ENCODE measurements at regions not wholly inside any gene's neighbourhood (a gene's known extent, or its start where the extent isn't known, plus 50 kb on each side); places are given as distances from the start of the nearest gene placed in this dataset.

- no peak for DNase-seq
- Histone ChIP-seq H3K9me3 (ENCODE audit: control insufficient read depth, low read length) (no peaks in the 10 kb centered on the region), H3K27me3 (ENCODE audit: control insufficient read depth, insufficient read depth) (no peaks in the 10 kb centered on the region), H3K4me3 (ENCODE audit: low read length) (no peak overlapping the region), H3K4me1 (ENCODE audit: control insufficient read depth, insufficient read depth, low read length) (no peaks in the 10 kb centered on the region), H3K27ac (ENCODE audit: low read length) (no peak overlapping the region)
- 41% methylated on average over 16 of the region's 16 CpGs for WGBS
- peak; percentile 57 for ATAC-seq
- intact Hi-C loops (cut with DNase I) = no loop called here
These were observed 1638.3 kb downstream of the MRPL39 start for GRCh38 chr21:23968722-23969647.

- Histone ChIP-seq H3K27me3 (ENCODE audit: control insufficient read depth, insufficient read depth) (no peaks in the 10 kb centered on the region), H3K4me3 (ENCODE audit: low read length) (no peak overlapping the region), H3K9me3 (ENCODE audit: control insufficient read depth, low read length) (no peaks in the 10 kb centered on the region), H3K4me1 (ENCODE audit: control insufficient read depth, insufficient read depth, low read length) (no peaks in the 10 kb centered on the region), H3K27ac (ENCODE audit: low read length) (no peak overlapping the region)
- intact Hi-C loops (cut with DNase I) = no loop called here
- ATAC-seq (no peak), DNase-seq (no peak)
- WGBS = 71% methylated on average over 6 of the region's 6 CpGs
These were observed 1639.3 kb downstream of the MRPL39 start for GRCh38 chr21:23968008-23968407.

GRCh38 chr21:23963454-23963853, 1643.8 kb downstream of the MRPL39 start:
- no peak overlapping the region for H3K4me3 ChIP-seq (ENCODE audit: low read length)
- no peaks in the 10 kb centered on the region for H3K9me3 ChIP-seq (ENCODE audit: control insufficient read depth, low read length)
- H3K4me1 ChIP-seq (ENCODE audit: control insufficient read depth, insufficient read depth, low read length) = no peaks in the 10 kb centered on the region
- H3K27me3 ChIP-seq (ENCODE audit: control insufficient read depth, insufficient read depth) = no peaks in the 10 kb centered on the region
- WGBS = 52% methylated on average over 2 of the region's 2 CpGs
- no peak for ATAC-seq
- no peak overlapping the region for H3K27ac ChIP-seq (ENCODE audit: low read length)
- no peak for DNase-seq
- intact Hi-C loops (cut with DNase I) = no loop called here

GRCh38 chr21:23960769-23961168, 1646.5 kb downstream of the MRPL39 start:
- ATAC-seq (no peak), DNase-seq (no peak)
- intact Hi-C loops (cut with DNase I) = no loop called here
- H3K4me1 ChIP-seq (ENCODE audit: control insufficient read depth, insufficient read depth, low read length) = no peaks in the 10 kb centered on the region
- H3K9me3 ChIP-seq (ENCODE audit: control insufficient read depth, low read length) = no peaks in the 10 kb centered on the region
- WGBS = 80% methylated on average over 2 of the region's 2 CpGs
- H3K4me3 ChIP-seq (ENCODE audit: low read length) = no peak overlapping the region
- H3K27me3 ChIP-seq (ENCODE audit: control insufficient read depth, insufficient read depth) = no peaks in the 10 kb centered on the region
- H3K27ac ChIP-seq (ENCODE audit: low read length) = no peak overlapping the region

GRCh38 chr21:23955135-23955843, 1652.0 kb downstream of the MRPL39 start:
- DNase-seq (no peak), ATAC-seq (no peak)
- H3K27me3 ChIP-seq (ENCODE audit: control insufficient read depth, insufficient read depth) = no peaks in the 10 kb centered on the region
- WGBS = 67% methylated on average over 5 of the region's 5 CpGs
- H3K4me1 ChIP-seq (ENCODE audit: control insufficient read depth, insufficient read depth, low read length) = no peaks in the 10 kb centered on the region
- H3K9me3 ChIP-seq (ENCODE audit: control insufficient read depth, low read length) = no peaks in the 10 kb centered on the region
- H3K27ac ChIP-seq (ENCODE audit: low read length) = no peak overlapping the region
- no peak overlapping the region for H3K4me3 ChIP-seq (ENCODE audit: low read length)
- intact Hi-C loops (cut with DNase I) = no loop called here

- DNase-seq (no peak), ATAC-seq (no peak)
- Histone ChIP-seq H3K4me3 (ENCODE audit: low read length) (no peak overlapping the region), H3K27me3 (ENCODE audit: control insufficient read depth, insufficient read depth) (no peaks in the 10 kb centered on the region), H3K9me3 (ENCODE audit: control insufficient read depth, low read length) (no peaks in the 10 kb centered on the region), H3K27ac (ENCODE audit: low read length) (no peak overlapping the region), H3K4me1 (ENCODE audit: control insufficient read depth, insufficient read depth, low read length) (no peaks in the 10 kb centered on the region)
- intact Hi-C loops (cut with DNase I) = no loop called here
These were observed 1655.0 kb downstream of the MRPL39 start for GRCh38 chr21:23952269-23952668.

- Histone ChIP-seq H3K27ac (ENCODE audit: low read length) (no peak overlapping the region), H3K4me3 (ENCODE audit: low read length) (no peak overlapping the region), H3K4me1 (ENCODE audit: control insufficient read depth, insufficient read depth, low read length) (no peaks in the 10 kb centered on the region), H3K27me3 (ENCODE audit: control insufficient read depth, insufficient read depth) (no peaks in the 10 kb centered on the region), H3K9me3 (ENCODE audit: control insufficient read depth, low read length) (no peaks in the 10 kb centered on the region)
- DNase-seq = no peak
- intact Hi-C loops (cut with DNase I) = no loop called here
- no peak for ATAC-seq
These were observed 1656.0 kb downstream of the MRPL39 start for GRCh38 chr21:23951251-23951650.

- H3K4me1 ChIP-seq (ENCODE audit: control insufficient read depth, insufficient read depth, low read length) = no peaks in the 10 kb centered on the region
- no peak for ATAC-seq
- no peak overlapping the region for H3K27ac ChIP-seq (ENCODE audit: low read length)
- H3K27me3 ChIP-seq (ENCODE audit: control insufficient read depth, insufficient read depth) = no peaks in the 10 kb centered on the region
- no peaks in the 10 kb centered on the region for H3K9me3 ChIP-seq (ENCODE audit: control insufficient read depth, low read length)
- no peak for DNase-seq
- no peak overlapping the region for H3K4me3 ChIP-seq (ENCODE audit: low read length)
- intact Hi-C loops (cut with DNase I) = no loop called here
- WGBS = 78% methylated on average over 2 of the region's 2 CpGs
These were observed 1656.9 kb downstream of the MRPL39 start for GRCh38 chr21:23950344-23950743.

- H3K27ac ChIP-seq (ENCODE audit: low read length) = no peak overlapping the region
- intact Hi-C loops (cut with DNase I) = no loop called here
- H3K27me3 ChIP-seq (ENCODE audit: control insufficient read depth, insufficient read depth) = no peaks in the 10 kb centered on the region
- H3K4me1 ChIP-seq (ENCODE audit: control insufficient read depth, insufficient read depth, low read length) = no peaks in the 10 kb centered on the region
- no peaks in the 10 kb centered on the region for H3K9me3 ChIP-seq (ENCODE audit: control insufficient read depth, low read length)
- no peak for DNase-seq
- ATAC-seq = no peak
- no peak overlapping the region for H3K4me3 ChIP-seq (ENCODE audit: low read length)
- 80% methylated on average over 2 of the region's 2 CpGs for WGBS
These were observed 1657.8 kb downstream of the MRPL39 start for GRCh38 chr21:23949493-23949892.

GRCh38 chr21:23939369-23940065, 1667.8 kb downstream of the MRPL39 start:
- H3K27ac ChIP-seq (ENCODE audit: low read length) = no peak overlapping the region
- DNase-seq (no peak), ATAC-seq (no peak)
- no peak overlapping the region for H3K4me3 ChIP-seq (ENCODE audit: low read length)
- H3K9me3 ChIP-seq (ENCODE audit: control insufficient read depth, low read length) = no peaks in the 10 kb centered on the region
- intact Hi-C loops (cut with DNase I) = no loop called here
- no peaks in the 10 kb centered on the region for H3K4me1 ChIP-seq (ENCODE audit: control insufficient read depth, insufficient read depth, low read length)
- H3K27me3 ChIP-seq (ENCODE audit: control insufficient read depth, insufficient read depth) = no peaks in the 10 kb centered on the region
- 77% methylated on average over 3 of the region's 3 CpGs for WGBS

- H3K27ac ChIP-seq (ENCODE audit: low read length) = no peak overlapping the region
- no peak for ATAC-seq
- 80% methylated on average over 2 of the region's 2 CpGs for WGBS
These were observed 1670.3 kb downstream of the MRPL39 start for GRCh38 chr21:23936991-23937390.

More at GRCh38 chr21:23936991-23937390, 1670.3 kb downstream of the MRPL39 start:
- DNase-seq = no peak
- Histone ChIP-seq H3K27me3 (ENCODE audit: control insufficient read depth, insufficient read depth) (no peaks in the 10 kb centered on the region), H3K9me3 (ENCODE audit: control insufficient read depth, low read length) (no peaks in the 10 kb centered on the region), H3K4me1 (ENCODE audit: control insufficient read depth, insufficient read depth, low read length) (no peaks in the 10 kb centered on the region), H3K4me3 (ENCODE audit: low read length) (no peak overlapping the region)
- intact Hi-C loops (cut with DNase I) = no loop called here
